ENCODE measurements at regions not wholly inside any gene's neighbourhood (a gene's known extent, or its start where the extent isn't known, plus 50 kb on each side); places are given as distances from the start of the nearest gene placed in this dataset.

DNA sequence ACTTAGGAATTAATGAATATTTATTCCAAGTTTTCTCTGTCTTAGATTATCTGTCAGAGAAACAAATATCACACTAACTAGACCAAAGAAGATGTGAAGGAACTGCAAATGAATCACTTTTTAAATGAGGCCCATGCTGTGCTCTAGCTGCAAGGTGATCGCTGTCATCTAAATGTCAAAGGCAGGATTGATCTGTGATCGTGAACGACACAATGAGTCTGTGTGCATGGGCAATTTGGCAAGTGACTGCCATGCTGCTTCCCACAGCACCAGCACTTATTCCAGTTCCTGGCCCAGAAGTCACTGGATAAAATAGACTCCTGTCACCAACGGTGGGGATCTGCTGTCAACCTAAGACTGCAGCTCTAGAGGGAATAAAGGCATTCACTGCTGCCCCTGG lies 141.2 kb downstream of the TRIM36 start:
- H3K4me3 ChIP-seq (replicated peaks in 1 of 4; ENCODE audit: control extremely low read depth in 1 of 4, insufficient read depth in 1 of 4, low read depth in 3 of 4, low read length in 4 of 4): no peak overlapping the region
- H3K27ac ChIP-seq (ENCODE audit: insufficient read depth, low read length): no peak overlapping the region
- no peaks in the 10 kb centered on the region for H4K20me1 ChIP-seq (ENCODE audit: control insufficient read depth, extremely low read depth, insufficient read depth, low read length)
- no peak for DNase-seq (ENCODE audit: low read depth in 2 of 2)
- no peaks in the 10 kb centered on the region for H3K79me2 ChIP-seq (ENCODE audit: control insufficient read depth, insufficient read depth, low read length)
- H3K9me3 ChIP-seq (ENCODE audit: control insufficient read depth, insufficient read depth, low read depth, low read length): no peaks in the 10 kb centered on the region
- no peak overlapping the region for H2AFZ ChIP-seq (ENCODE audit: low read length)
- no peaks in the 10 kb centered on the region for H3K4me1 ChIP-seq (ENCODE audit: control insufficient read depth, extremely low read depth, insufficient read depth, low read length)
- no peak overlapping the region for H3K4me2 ChIP-seq (ENCODE audit: extremely low read depth, insufficient read depth, low read length)
- no peak overlapping the region for H3K9ac ChIP-seq (ENCODE audit: insufficient read depth, low read length)
- TF ChIP-seq EZH2 (IDR thresholded peaks at IDR 0.05; ENCODE audit: low read length, missing control alignments): no peak
- TF ChIP-seq, protein P1, sequence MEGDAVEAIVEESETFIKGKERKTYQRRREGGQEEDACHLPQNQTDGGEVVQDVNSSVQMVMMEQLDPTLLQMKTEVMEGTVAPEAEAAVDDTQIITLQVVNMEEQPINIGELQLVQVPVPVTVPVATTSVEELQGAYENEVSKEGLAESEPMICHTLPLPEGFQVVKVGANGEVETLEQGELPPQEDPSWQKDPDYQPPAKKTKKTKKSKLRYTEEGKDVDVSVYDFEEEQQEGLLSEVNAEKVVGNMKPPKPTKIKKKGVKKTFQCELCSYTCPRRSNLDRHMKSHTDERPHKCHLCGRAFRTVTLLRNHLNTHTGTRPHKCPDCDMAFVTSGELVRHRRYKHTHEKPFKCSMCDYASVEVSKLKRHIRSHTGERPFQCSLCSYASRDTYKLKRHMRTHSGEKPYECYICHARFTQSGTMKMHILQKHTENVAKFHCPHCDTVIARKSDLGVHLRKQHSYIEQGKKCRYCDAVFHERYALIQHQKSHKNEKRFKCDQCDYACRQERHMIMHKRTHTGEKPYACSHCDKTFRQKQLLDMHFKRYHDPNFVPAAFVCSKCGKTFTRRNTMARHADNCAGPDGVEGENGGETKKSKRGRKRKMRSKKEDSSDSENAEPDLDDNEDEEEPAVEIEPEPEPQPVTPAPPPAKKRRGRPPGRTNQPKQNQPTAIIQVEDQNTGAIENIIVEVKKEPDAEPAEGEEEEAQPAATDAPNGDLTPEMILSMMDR (conservative IDR thresholded peaks at IDR 0.05 in 1 of 2, IDR thresholded peaks at IDR 0.05 in 1 of 2; ENCODE audit: low read depth in 1 of 2, low read length in 2 of 2): no peak
- no peaks in the 10 kb centered on the region for H3K27me3 ChIP-seq (ENCODE audit: control insufficient read depth, insufficient read depth, low read length)
- H3K36me3 ChIP-seq (ENCODE audit: control insufficient read depth, insufficient read depth, low read length): no peaks in the 10 kb centered on the region

DNA sequence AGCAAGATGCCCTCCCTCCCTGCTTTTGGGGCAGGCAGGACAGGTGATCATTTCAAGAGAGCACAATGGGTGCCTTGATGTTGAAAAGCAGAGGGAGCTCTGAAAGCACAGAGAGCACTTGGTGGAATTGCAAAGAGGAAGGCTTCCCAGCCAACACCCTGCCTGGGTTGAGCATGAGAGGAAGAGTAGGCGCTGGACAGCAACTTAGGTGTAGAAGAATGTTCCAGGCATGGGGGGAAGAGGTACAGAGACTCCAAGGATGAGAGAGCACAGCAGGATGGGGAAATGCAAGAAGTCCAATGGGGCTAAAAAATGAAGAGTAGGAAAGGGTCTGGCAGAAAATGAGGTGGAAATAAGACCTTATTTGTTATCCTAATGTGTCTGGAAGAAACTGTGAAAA lies 144.8 kb downstream of the TRIM36 start:
- no peak for DNase-seq (ENCODE audit: low read depth in 2 of 2)
- TF ChIP-seq, protein P1 (conservative IDR thresholded peaks at IDR 0.05 in 1 of 2, IDR thresholded peaks at IDR 0.05 in 1 of 2; ENCODE audit: low read depth in 1 of 2, low read length in 2 of 2): no peak
- no peak for TF ChIP-seq EZH2 (IDR thresholded peaks at IDR 0.05; ENCODE audit: low read length, missing control alignments)
- Histone ChIP-seq H3K4me3 (replicated peaks in 1 of 4; ENCODE audit: control extremely low read depth in 1 of 4, insufficient read depth in 1 of 4, low read depth in 3 of 4, low read length in 4 of 4) (no peak overlapping the region), H3K4me1 (ENCODE audit: control insufficient read depth, extremely low read depth, insufficient read depth, low read length) (no peaks in the 10 kb centered on the region), H3K9ac (ENCODE audit: insufficient read depth, low read length) (no peak overlapping the region), H4K20me1 (ENCODE audit: control insufficient read depth, extremely low read depth, insufficient read depth, low read length) (no peaks in the 10 kb centered on the region), H3K36me3 (ENCODE audit: control insufficient read depth, insufficient read depth, low read length) (no peaks in the 10 kb centered on the region), H3K9me3 (ENCODE audit: control insufficient read depth, insufficient read depth, low read depth, low read length) (no peaks in the 10 kb centered on the region), H3K4me2 (ENCODE audit: extremely low read depth, insufficient read depth, low read length) (no peak overlapping the region), H3K79me2 (ENCODE audit: control insufficient read depth, insufficient read depth, low read length) (no peaks in the 10 kb centered on the region), H2AFZ (ENCODE audit: low read length) (no peak overlapping the region), H3K27ac (ENCODE audit: insufficient read depth, low read length) (no peak overlapping the region), H3K27me3 (ENCODE audit: control insufficient read depth, insufficient read depth, low read length) (no peaks in the 10 kb centered on the region)

DNA sequence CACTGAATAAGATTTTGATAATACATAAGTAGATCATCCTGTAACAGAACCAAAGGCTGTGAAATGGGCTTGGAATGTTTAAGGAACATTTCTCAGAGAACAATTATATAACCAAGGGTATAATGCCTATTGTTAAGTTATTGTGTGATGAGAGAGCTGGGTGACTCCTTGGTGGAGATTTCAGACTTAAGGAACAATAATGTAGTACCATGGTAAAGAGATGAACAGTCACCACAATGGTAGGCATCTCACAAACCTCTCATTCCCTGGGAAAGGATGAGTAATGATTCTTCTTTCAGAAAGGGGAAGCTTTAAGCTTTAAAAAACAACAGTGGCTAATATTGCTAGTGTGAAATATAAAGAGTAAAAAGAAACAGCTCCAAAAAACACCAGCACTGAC lies 147.4 kb downstream of the TRIM36 start:
- Histone ChIP-seq H3K27me3 (ENCODE audit: control insufficient read depth, insufficient read depth, low read length) (no peaks in the 10 kb centered on the region), H3K9ac (ENCODE audit: insufficient read depth, low read length) (no peak overlapping the region), H3K27ac (ENCODE audit: insufficient read depth, low read length) (no peak overlapping the region), H3K9me3 (ENCODE audit: control insufficient read depth, insufficient read depth, low read depth, low read length) (no peaks in the 10 kb centered on the region), H3K4me1 (ENCODE audit: control insufficient read depth, extremely low read depth, insufficient read depth, low read length) (no peaks in the 10 kb centered on the region), H4K20me1 (ENCODE audit: control insufficient read depth, extremely low read depth, insufficient read depth, low read length) (no peaks in the 10 kb centered on the region), H3K79me2 (ENCODE audit: control insufficient read depth, insufficient read depth, low read length) (no peaks in the 10 kb centered on the region), H3K4me2 (ENCODE audit: extremely low read depth, insufficient read depth, low read length) (no peak overlapping the region), H3K4me3 (replicated peaks in 1 of 4; ENCODE audit: control extremely low read depth in 1 of 4, insufficient read depth in 1 of 4, low read depth in 3 of 4, low read length in 4 of 4) (no peak overlapping the region), H2AFZ (ENCODE audit: low read length) (no peak overlapping the region), H3K36me3 (ENCODE audit: control insufficient read depth, insufficient read depth, low read length) (no peaks in the 10 kb centered on the region)
- peak in 1 of 2 donors; percentile 31 for DNase-seq (ENCODE audit: low read depth in 2 of 2)
- no peak for TF ChIP-seq EZH2 (IDR thresholded peaks at IDR 0.05; ENCODE audit: low read length, missing control alignments)
- TF ChIP-seq, protein P1 (conservative IDR thresholded peaks at IDR 0.05 in 1 of 2, IDR thresholded peaks at IDR 0.05 in 1 of 2; ENCODE audit: low read depth in 1 of 2, low read length in 2 of 2): no peak

Measured in fibroblast of lung (primary cell).